Neural progenitor cell (in vitro differentiated cells): ENCODE measurements at regions not wholly inside any gene's neighbourhood (a gene's known extent, or its start where the extent isn't known, plus 50 kb on each side); places are given as distances from the start of the nearest gene placed in this dataset.
"Not testable (repeated sequence)": the region's sequence is repeated elsewhere in the genome, so short reads cannot be mapped to it uniquely, and the experiment has no call there.

ENCODE experiments used
- DNase-seq: peaks from one replicate; pipeline ENCODE4 v3.0.0-alpha.2; 2016; ENCODE audit warnings: low spot score
- H2AFZ ChIP-seq: fragments of 200-600 bp; sonication (generic); replicated peaks from 2 replicates; pipeline ENCODE4 v1.6.1; 2016; ENCODE audit warnings: antibody characterized with exemption
- H3F3A ChIP-seq: fragments of 200-600 bp; sonication (generic); 2 replicates; pipeline ENCODE4 v1.6.1; 2016; ENCODE audit warnings: antibody characterized with exemption, low read depth
- H3K27ac ChIP-seq: fragments of 200-600 bp; sonication (generic); 2 replicates; pipeline ENCODE4 v1.5.1; 2016; ENCODE audit warnings: mild to moderate bottlenecking
- H3K27me3 ChIP-seq: fragments of 200-600 bp; sonication (generic); 2 replicates; pipeline ENCODE4 v1.6.1; 2016; ENCODE audit warnings: mild to moderate bottlenecking, moderate library complexity
- H3K36me3 ChIP-seq: fragments of 200-600 bp; sonication (generic); 2 replicates; pipeline ENCODE4 v1.5.1; 2016
- H3K4me1 ChIP-seq: fragments of 200-600 bp; sonication (generic); 2 replicates; pipeline ENCODE4 v1.6.1; 2016; ENCODE audit warnings: mixed run types
- H3K4me2 ChIP-seq: fragments of 200-600 bp; sonication (generic); 2 replicates; pipeline ENCODE4 v1.6.1; 2016
- H3K4me3 ChIP-seq: fragments of 200-600 bp; sonication (generic); 2 replicates; pipeline ENCODE4 v1.5.1; 2016
- H3K79me2 ChIP-seq: fragments of 200-600 bp; sonication (generic); 2 replicates; pipeline ENCODE4 v1.6.1; 2016; ENCODE audit warnings: low read depth
- H3K9ac ChIP-seq: fragments of 200-600 bp; sonication (generic); 2 replicates; pipeline ENCODE4 v1.6.1; 2016
- H3K9me3 ChIP-seq: fragments of 200-600 bp; sonication (generic); 2 replicates; pipeline ENCODE4 v1.5.1; 2016; ENCODE audit warnings: low read depth
- H4K20me1 ChIP-seq: fragments of 200-600 bp; sonication (generic); 2 replicates; pipeline ENCODE4 v1.6.1; 2016; ENCODE audit warnings: low read depth
- H3K27ac Mint-ChIP-seq: 3 replicates; pipeline ENCODE4 v1.8.0; 2021; ENCODE audit warnings: mixed read lengths
- H3K27me3 Mint-ChIP-seq: 2 replicates; pipeline ENCODE4 v1.8.0; 2022; ENCODE audit warnings: low read depth, mild to moderate bottlenecking, inconsistent platforms, moderate library complexity, mixed read lengths; ENCODE audit not compliant: insufficient read depth
- H3K36me3 Mint-ChIP-seq: 3 replicates; pipeline ENCODE4 v1.8.0; 2021; ENCODE audit warnings: mixed read lengths
- H3K4me1 Mint-ChIP-seq: 3 replicates; pipeline ENCODE4 v1.8.0; 2021; ENCODE audit warnings: mixed read lengths
- H3K4me3 Mint-ChIP-seq: 3 replicates; pipeline ENCODE4 v1.8.0; 2021; ENCODE audit warnings: mild to moderate bottlenecking, moderate library complexity, mixed read lengths
- H3K9me3 Mint-ChIP-seq: 3 replicates; pipeline ENCODE4 v1.8.0; 2020; ENCODE audit warnings: mixed read lengths

DNA sequence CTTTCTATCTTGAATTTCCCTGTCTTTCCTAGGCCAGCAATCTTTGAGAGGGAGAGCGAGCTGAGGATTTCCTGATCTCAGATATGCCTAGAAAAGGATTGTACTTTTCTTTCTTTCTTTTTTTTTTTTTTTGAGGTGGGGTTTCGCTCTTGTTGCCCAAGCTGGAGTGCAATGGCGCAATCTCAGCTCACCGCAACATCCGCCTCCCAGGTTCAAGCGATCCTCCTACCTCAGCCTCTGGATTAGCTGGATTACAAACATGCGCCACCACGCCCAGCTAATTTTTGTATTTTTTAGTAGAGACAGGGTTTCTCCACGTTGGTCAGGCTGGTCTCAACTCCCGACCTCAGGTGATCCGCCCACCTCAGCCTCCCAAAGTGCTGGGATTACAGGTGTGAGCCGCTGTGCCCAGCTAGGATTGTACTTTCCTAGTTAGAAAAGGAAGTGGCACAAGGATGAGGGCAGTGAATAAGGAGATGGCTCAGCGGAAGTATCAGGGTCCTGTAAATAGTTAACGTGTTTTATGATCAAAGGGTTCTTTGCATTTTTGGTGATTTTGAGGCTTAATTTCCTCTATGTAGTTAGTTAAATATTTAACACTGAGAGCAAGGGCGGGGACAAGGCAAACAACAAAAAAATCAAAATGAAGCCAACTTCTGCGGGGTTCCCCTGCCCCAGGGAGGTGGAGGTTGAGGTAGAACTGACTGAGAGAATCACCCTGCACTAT is 124.6 kb downstream of the LRRC37A3 start:
- not testable (repeated sequence) for H3K36me3 Mint-ChIP-seq, H3K27me3 Mint-ChIP-seq, H3K9me3 ChIP-seq, H3K27ac ChIP-seq, H3K27me3 ChIP-seq, H2AFZ ChIP-seq, H3K9me3 Mint-ChIP-seq, H3K4me3 ChIP-seq, H3K79me2 ChIP-seq, H4K20me1 ChIP-seq, H3K27ac Mint-ChIP-seq, H3K4me1 ChIP-seq, H3K4me1 Mint-ChIP-seq, H3K36me3 ChIP-seq, H3K4me3 Mint-ChIP-seq, H3F3A ChIP-seq, H3K4me2 ChIP-seq, H3K9ac ChIP-seq, DNase-seq

DNA sequence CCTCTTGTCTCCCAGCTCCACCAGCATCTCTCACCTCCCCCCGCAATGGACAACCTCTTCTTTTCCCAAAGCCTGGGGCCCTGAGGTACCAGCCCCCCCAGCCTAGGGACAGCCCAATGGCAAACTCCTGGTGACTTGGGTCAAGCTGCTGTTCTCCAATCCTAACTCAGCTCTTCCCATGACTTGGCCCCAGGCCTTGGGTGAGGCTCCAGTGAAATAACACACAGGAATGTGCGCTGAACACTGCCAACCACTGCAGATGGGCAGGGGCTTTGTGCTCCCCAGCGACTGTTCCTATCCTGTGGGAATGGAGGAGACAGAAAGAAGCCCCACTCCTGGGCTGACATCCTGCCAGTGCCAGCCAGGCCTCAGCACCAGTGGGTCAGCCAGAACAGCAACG is 125.2 kb downstream of the LRRC37A3 start:
- H3K4me1 Mint-ChIP-seq, H3K79me2 ChIP-seq, H3K27me3 ChIP-seq, H3K27ac ChIP-seq, H4K20me1 ChIP-seq, H3K4me1 ChIP-seq, H2AFZ ChIP-seq, H3K9me3 Mint-ChIP-seq, H3F3A ChIP-seq, DNase-seq, H3K27ac Mint-ChIP-seq, H3K27me3 Mint-ChIP-seq, H3K4me2 ChIP-seq, H3K36me3 ChIP-seq, H3K36me3 Mint-ChIP-seq, H3K4me3 ChIP-seq, H3K4me3 Mint-ChIP-seq, H3K9ac ChIP-seq, H3K9me3 ChIP-seq: not testable (repeated sequence)

DNA sequence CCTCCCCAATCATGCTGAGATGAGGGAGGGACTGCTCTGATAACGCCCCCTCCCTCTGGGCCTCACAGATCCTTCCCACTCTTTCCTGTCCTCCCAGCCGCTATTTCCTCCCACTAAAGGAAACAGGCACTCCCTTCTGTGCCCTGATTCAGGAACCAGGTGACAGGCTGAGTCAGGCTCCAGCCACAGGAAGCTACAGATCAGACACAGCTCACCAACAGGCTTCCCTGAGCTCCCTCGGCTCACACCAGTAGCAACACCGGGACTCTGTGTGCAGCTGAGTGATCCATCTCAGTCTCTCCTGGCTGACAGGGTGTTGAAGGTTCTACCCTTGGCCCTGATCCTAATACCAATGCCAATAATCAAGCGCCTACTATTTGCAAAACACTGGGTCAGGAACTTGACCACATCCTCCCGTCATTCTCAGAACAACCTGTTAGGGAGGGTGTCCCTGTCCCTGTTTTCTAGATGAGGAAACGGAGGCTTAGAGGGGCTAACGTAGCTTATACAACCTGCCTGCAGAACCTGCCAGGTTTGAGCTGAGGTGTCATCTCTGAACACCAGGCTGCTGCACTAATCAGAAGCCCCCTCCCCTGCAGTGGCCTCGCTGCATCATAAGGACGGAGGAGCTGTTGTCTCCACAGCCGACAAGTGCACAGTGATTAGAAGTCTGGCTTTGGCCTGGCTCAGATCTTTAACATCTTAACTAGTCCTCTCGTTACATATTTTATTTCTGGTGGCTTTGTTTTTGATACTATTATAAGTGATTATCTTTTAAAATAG is 126.3 kb downstream of the LRRC37A3 start:
- H3K27ac Mint-ChIP-seq, H3K9me3 ChIP-seq, H3K36me3 Mint-ChIP-seq, H3K4me1 ChIP-seq, H3K27ac ChIP-seq, H3K4me3 ChIP-seq, H3K4me3 Mint-ChIP-seq, H3F3A ChIP-seq, H4K20me1 ChIP-seq, H3K9me3 Mint-ChIP-seq, H3K27me3 Mint-ChIP-seq, H3K9ac ChIP-seq, H3K4me2 ChIP-seq, H3K27me3 ChIP-seq, DNase-seq, H3K79me2 ChIP-seq, H2AFZ ChIP-seq, H3K36me3 ChIP-seq: not testable (repeated sequence)
- peaks cover 12% of the 10 kb centered on the region for H3K4me1 Mint-ChIP-seq

DNA sequence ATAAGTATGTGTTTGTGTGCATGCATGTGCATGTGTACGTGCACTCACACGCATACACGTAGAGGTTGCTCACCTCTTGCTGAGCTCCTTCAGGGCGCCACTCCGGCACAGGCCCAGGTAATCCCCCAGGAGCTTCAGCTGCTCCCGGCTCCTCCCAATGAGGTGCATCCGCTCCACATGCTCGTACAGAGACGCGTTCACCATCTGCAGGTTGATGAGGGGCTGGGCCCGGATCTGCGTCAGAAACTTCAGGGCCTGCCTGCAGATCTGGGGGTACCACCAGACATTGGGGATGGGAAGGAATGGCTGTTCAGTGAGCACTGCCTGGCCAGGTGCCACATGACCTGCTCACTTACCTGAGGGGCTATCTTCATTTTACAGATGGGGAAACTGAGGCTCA is 127.0 kb downstream of the LRRC37A3 start:
- not testable (repeated sequence) for H3F3A ChIP-seq, H3K4me3 ChIP-seq, H3K4me3 Mint-ChIP-seq, H3K9me3 ChIP-seq, H3K79me2 ChIP-seq, H3K27me3 ChIP-seq, H3K36me3 ChIP-seq, H3K9ac ChIP-seq, H3K4me1 ChIP-seq, DNase-seq, H3K36me3 Mint-ChIP-seq, H2AFZ ChIP-seq, H3K27ac Mint-ChIP-seq, H3K4me2 ChIP-seq, H3K27me3 Mint-ChIP-seq, H3K27ac ChIP-seq, H4K20me1 ChIP-seq, H3K9me3 Mint-ChIP-seq
- H3K4me1 Mint-ChIP-seq, result peaks cover 12% of the 10 kb centered on the region

DNA sequence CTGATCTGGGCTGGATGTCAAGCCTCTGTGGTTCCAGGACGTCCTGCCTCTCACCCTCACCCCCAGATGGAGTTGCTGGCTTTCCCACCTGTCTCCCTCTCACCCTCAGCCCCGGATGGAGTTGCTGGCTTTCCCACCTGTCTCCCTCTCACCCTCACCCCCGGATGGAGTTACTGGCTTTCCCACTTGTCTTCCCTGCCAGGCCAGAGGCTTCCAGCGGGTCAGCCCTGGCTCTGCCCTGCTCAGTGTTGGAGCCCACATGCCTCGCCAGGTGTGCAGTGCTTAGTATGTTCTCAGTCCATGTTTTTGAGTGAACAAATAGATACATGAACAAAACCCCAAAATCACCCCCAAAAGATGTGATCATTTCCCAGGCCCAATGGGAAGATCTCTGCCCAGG is 127.6 kb downstream of the LRRC37A3 start:
- H3K27ac ChIP-seq, H2AFZ ChIP-seq, H3K9me3 ChIP-seq, H4K20me1 ChIP-seq, H3K4me3 Mint-ChIP-seq, H3K4me2 ChIP-seq, H3K4me1 ChIP-seq, H3K9me3 Mint-ChIP-seq, H3K79me2 ChIP-seq, H3F3A ChIP-seq, DNase-seq, H3K27me3 Mint-ChIP-seq, H3K36me3 Mint-ChIP-seq, H3K4me3 ChIP-seq, H3K36me3 ChIP-seq, H3K9ac ChIP-seq, H3K27me3 ChIP-seq: not testable (repeated sequence)
- H3K4me1 Mint-ChIP-seq, result peaks cover 12% of the 10 kb centered on the region
- peak overlapping the region; percentile 75 for H3K27ac Mint-ChIP-seq

DNA sequence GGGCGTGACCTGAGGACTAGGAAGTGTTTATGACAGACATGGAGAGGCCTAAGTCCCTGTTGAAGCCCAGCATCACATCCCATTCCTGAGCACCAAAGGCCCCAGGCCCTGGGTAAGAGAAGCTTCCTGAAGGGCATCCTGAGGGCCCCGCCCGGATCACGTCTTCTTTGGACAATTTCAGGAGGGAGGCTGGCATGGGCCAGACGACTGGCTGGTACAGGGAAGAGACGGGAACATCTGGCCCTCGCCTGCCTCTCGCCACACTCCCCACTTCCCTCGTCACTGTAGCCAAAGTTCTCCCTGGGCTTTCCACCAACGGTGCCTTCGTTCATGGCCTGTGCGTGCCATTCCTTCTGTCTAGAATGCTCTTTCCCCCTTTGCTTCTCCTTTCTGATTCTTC is 128.1 kb downstream of the LRRC37A3 start:
- not testable (repeated sequence) for H3K36me3 ChIP-seq, H3K27ac Mint-ChIP-seq, H3K4me3 ChIP-seq, DNase-seq, H3K27me3 ChIP-seq, H3K79me2 ChIP-seq, H3K4me2 ChIP-seq, H4K20me1 ChIP-seq, H3K4me3 Mint-ChIP-seq, H3K9ac ChIP-seq, H3K9me3 Mint-ChIP-seq, H3K27ac ChIP-seq, H3K27me3 Mint-ChIP-seq, H2AFZ ChIP-seq, H3K4me1 ChIP-seq, H3F3A ChIP-seq, H3K9me3 ChIP-seq, H3K36me3 Mint-ChIP-seq
- peaks cover 12% of the 10 kb centered on the region for H3K4me1 Mint-ChIP-seq

DNA sequence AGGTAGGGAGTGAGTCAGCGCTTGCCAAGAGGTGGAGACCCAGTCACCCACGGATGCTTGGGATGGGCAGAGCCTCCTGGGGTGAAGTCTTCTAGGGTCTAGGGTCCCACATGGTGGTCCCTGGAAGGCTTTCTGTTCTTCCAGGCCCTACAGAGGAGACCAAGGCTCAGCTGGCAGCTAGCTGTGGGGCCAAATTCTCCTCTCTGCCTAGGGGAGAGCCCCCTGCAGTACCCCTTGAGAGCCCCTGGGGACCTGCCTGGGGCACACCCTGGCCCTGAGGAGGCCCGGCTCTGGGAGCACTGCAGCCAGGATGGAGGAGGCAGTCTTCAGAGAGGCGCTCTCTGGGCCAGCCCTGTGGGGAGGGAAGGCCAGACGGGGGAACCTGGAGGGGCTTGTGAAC is 128.6 kb upstream of the SMURF2 start:
- not testable (repeated sequence) for H3K27ac ChIP-seq, H3K27ac Mint-ChIP-seq, DNase-seq, H3K9me3 ChIP-seq, H2AFZ ChIP-seq, H3K27me3 ChIP-seq, H3K36me3 Mint-ChIP-seq, H3F3A ChIP-seq, H3K4me1 ChIP-seq, H3K27me3 Mint-ChIP-seq, H4K20me1 ChIP-seq, H3K4me3 ChIP-seq, H3K36me3 ChIP-seq, H3K4me2 ChIP-seq, H3K4me3 Mint-ChIP-seq, H3K79me2 ChIP-seq, H3K9me3 Mint-ChIP-seq, H3K9ac ChIP-seq
- H3K4me1 Mint-ChIP-seq, result peaks cover 12% of the 10 kb centered on the region

DNA sequence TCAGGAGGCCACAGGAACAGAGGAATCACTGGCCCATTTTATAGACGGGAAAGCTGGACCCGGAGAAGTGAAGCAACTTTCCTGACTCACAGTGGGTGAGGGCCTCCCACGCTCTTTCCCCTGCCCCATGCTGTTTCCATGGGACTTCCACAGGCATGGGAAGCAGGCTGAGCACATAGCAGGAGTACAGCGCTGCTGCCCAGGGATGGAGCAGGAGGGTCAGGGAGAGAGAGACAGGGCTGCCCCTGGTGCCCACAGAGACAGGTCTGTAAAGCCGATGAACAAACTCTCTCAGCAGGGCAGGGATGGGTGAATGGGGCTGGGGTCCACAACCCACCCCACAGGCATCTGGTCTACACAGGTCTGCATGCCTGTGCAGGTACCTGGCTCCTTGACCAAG is 128.1 kb upstream of the SMURF2 start:
- H3K9me3 Mint-ChIP-seq, H2AFZ ChIP-seq, H3K9me3 ChIP-seq, H4K20me1 ChIP-seq, H3K27ac Mint-ChIP-seq, H3K27me3 Mint-ChIP-seq, H3K27ac ChIP-seq, H3K27me3 ChIP-seq, H3F3A ChIP-seq, H3K4me3 Mint-ChIP-seq, DNase-seq, H3K4me1 ChIP-seq, H3K36me3 ChIP-seq, H3K4me3 ChIP-seq, H3K36me3 Mint-ChIP-seq, H3K4me2 ChIP-seq, H3K79me2 ChIP-seq, H3K9ac ChIP-seq: not testable (repeated sequence)
- peaks cover 12% of the 10 kb centered on the region for H3K4me1 Mint-ChIP-seq
